ENCODE measurements at regions not wholly inside any gene's neighbourhood (a gene's known extent, or its start where the extent isn't known, plus 50 kb on each side); places are given as distances from the start of the nearest gene placed in this dataset.
"Not testable (repeated sequence)": the region's sequence is repeated elsewhere in the genome, so short reads cannot be mapped to it uniquely, and the experiment has no call there.

DNA sequence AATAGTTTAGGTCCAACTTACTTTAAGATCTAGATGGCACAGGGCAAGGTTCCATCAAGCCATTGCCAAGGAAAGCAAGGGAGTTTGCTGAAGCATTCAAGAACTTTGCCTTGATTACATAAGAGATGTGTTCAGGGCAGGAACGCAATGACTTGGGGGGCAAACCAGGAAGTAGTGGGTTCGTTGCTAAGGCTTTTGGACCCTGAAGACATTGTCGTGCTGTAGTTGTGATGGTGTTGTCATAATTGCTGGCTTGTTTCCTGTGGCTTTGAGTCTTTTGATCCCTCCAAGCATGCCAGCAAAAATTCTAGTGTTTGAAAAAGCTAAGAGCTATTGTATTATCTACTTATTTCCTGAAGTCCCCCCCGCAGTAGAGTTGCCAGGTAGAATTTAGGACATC lies 70.7 kb upstream of the HNF1B start:
- no peak overlapping the region for H3K4me3 ChIP-seq (ENCODE audit: low read depth, low read length)
- TF ChIP-seq CTCF (IDR thresholded peaks at IDR 0.05; ENCODE audit: insufficient read depth, low read depth, low read length, missing control alignments): no peak
- no peak for DNase-seq (ENCODE audit: low read depth)

- H3K4me3 ChIP-seq (ENCODE audit: low read depth, low read length): no peak overlapping the region
- TF ChIP-seq CTCF (IDR thresholded peaks at IDR 0.05; ENCODE audit: insufficient read depth, low read depth, low read length, missing control alignments): no peak
- no peak for DNase-seq (ENCODE audit: low read depth)
Observed at GRCh38 chr17:37813751-37814150, 68.9 kb upstream of the HNF1B start.

DNA sequence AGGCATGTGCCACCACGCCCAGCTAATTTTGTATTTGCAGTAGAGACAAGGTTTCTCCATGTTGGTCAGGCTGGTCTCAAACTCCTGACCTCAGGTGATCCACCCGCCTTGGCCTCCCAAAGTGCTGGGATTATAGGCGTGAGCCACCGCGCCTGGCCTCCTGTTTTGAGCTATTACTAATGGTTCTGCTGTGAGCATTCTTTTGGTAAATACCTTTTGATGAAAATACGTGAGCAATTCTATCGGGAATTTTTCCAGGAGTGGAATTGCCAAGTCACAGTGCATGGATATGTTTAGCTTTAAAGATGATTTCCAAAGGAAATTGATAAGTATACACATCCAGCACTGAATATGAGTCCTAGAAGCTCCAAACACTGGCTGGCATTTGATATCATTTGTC lies 64.0 kb upstream of the HNF1B start:
- DNase-seq (ENCODE audit: low read depth); H3K4me3 ChIP-seq (ENCODE audit: low read depth, low read length): not testable (repeated sequence)

DNA sequence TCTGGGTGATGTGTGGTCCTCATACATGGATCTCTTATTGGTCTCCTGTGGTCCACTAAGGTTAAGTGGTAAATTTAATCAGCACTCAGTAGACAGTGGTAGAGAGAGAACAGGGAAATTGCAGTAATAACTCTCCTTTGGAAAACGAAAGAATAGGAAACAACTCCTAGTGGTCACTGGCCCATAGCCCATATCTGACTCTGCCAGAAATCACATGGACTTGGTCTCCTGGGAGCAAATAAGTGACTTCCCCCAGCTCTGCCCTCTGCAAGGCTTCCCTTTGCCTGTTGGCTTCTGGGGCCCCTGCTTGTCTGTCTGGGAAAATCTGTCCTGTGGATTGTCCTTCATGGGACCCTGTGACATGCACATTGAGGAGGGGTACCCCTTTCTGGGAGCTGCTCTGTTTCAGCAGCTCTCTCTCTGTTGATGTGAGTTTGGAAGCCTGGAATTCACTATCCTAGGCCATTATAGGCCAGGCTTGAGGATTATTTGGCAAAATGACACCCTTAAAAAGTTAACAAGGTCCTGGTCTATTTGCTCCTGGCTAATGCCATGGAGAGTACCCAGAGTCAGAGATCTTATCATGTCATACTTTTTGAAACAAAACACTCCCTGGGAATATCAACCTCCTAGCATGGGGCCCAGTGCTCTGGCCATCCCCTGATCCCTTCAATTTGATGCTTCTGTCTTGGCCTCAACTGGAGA lies 58.0 kb upstream of the HNF1B start:
- no peak for DNase-seq (ENCODE audit: low read depth)
- TF ChIP-seq CTCF (IDR thresholded peaks at IDR 0.05; ENCODE audit: insufficient read depth, low read depth, low read length, missing control alignments): no peak
- no peak overlapping the region for H3K4me3 ChIP-seq (ENCODE audit: low read depth, low read length)

DNA sequence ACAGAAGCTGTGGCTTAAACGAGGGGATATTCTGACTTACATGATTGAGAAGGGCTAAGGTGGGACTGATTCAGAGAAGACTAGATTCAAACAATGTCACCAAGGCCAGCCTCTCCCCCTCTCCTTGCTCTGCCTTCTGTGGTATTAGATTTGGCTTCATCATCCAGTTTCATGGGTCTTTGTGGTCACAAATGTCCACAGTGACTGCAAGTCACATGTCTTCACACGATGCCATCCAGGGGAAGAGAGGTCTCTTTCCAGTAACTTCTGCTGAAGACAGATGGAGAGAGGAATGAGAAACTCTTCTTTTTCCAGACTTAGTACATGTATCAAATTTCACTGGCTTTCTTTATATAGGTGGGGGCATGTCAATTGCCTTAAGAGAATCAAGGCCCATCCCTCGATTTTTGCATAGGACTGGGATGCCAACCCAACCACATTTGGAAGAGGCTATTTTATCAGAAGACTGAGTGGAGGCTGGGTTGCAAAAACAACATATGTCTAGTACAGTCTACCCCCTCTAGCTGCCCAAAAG lies 57.3 kb upstream of the HNF1B start:
- H3K4me3 ChIP-seq (ENCODE audit: low read depth, low read length): no peak overlapping the region
- DNase-seq (ENCODE audit: low read depth): no peak
- no peak for TF ChIP-seq CTCF (IDR thresholded peaks at IDR 0.05; ENCODE audit: insufficient read depth, low read depth, low read length, missing control alignments)

- TF ChIP-seq CTCF (IDR thresholded peaks at IDR 0.05; ENCODE audit: insufficient read depth, low read depth, low read length, missing control alignments): no peak
- no peak overlapping the region for H3K4me3 ChIP-seq (ENCODE audit: low read depth, low read length)
- DNase-seq (ENCODE audit: low read depth): no peak
Observed at GRCh38 chr17:37801171-37801570, 56.3 kb upstream of the HNF1B start.

DNA sequence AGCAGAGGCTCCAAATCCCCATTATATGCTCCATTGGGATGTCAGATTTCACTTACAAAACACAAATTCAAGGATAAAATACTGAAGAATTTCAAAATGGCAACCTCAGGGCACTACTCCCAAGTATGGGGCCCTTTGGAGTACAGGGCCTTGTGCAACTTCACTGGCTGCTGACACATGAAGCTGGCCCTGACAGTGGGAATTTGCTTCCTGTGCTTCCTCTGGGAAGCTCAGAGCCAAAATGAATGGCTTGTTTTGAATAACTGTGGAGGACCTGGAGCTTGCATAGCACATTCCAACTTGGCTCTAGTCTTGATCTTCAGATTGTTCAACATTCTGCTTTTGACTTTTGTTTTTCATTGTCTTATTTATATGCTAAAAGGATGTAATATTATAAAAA lies 52.3 kb upstream of the HNF1B start:
- DNase-seq (ENCODE audit: low read depth): no peak
- H3K4me3 ChIP-seq (ENCODE audit: low read depth, low read length): no peak overlapping the region
- no peak for TF ChIP-seq CTCF (IDR thresholded peaks at IDR 0.05; ENCODE audit: insufficient read depth, low read depth, low read length, missing control alignments)
